HepG2 (cell line): ENCODE measurements at regions not wholly inside any gene's neighbourhood (a gene's known extent, or its start where the extent isn't known, plus 50 kb on each side); places are given as distances from the start of the nearest gene placed in this dataset.

Source experiments
- ATAC-seq: fragments of 200-7000 bp; cut with Tn5 transposase; 3 replicates; pipeline ENCODE4 v1.9.1; 2020; ENCODE audit warnings: mild to moderate bottlenecking, moderate library complexity
- BruUV-seq: library from RNA; stranded (reverse); fragments of 400-500 nt; replicated peaks from 2 replicates; lab custom pipeline; 2021; lab: Mats Ljungman, UMichigan
- CTCF ChIA-PET: fragments of 300-600 bp; formaldehyde crosslinking; extraction: SDS; loops from one replicate; lab custom pipeline; 2021; ENCODE audit warnings: low total read pairs, inconsistent platforms, low intra/inter-chr PET ratio; lab: Yijun Ruan, JAX
- POLR2A ChIA-PET: fragments of 350-600 bp; sonication (Branson Sonifier 250); formaldehyde crosslinking; loops from one replicate; lab custom pipeline; 2020; ENCODE audit warnings: antibody characterized with exemption, inconsistent platforms; lab: Yijun Ruan, JAX
- DNase-seq: peaks from one replicate; pipeline ENCODE4 v3.0.0-alpha.2; 2015; ENCODE audit warnings: low spot score
- FAIRE-seq: peaks from 3 replicates; lab custom pipeline; 2011; peaks lifted over from hg19 to GRCh38; lab: Jason Lieb, UNC
- H2AFZ ChIP-seq: one replicate; pipeline ENCODE4 v1.6.1; 2011; ENCODE audit warnings: low read length, inconsistent platforms
- H3K27ac ChIP-seq: fragments of 300-600 bp; 3 replicates; pipeline ENCODE4 v1.8.0; 2011; ENCODE audit warnings: mixed run types, mild to moderate bottlenecking, mixed read lengths, low read length, inconsistent platforms; ENCODE audit not compliant: insufficient read depth; ENCODE audit errors: extremely low read length
- H3K27me3 ChIP-seq, 2 experiments: fragments of 200-600 bp in 1 of 2; 2 replicates in 1 of 2; 3 replicates in 1 of 2; pipeline versions ENCODE4 v1.6.0 to v1.8.0; 2011; ENCODE audit warnings: low read length in 2 of 2, mild to moderate bottlenecking in 2 of 2, moderate library complexity in 2 of 2, inconsistent platforms in 1 of 2; ENCODE audit not compliant: insufficient read depth in 2 of 2, control insufficient read depth in 1 of 2
- H3K36me3 ChIP-seq, 2 experiments: fragments of 200-600 bp in 1 of 2; replicated peaks in 1 of 2; 2 replicates in 1 of 2; 3 replicates in 1 of 2; pipeline versions ENCODE4 v1.5.1 to v1.8.0; 2011; ENCODE audit warnings: low read length in 2 of 2, inconsistent platforms in 1 of 2; ENCODE audit not compliant: insufficient read depth in 2 of 2, control insufficient read depth in 1 of 2
- H3K4me1 ChIP-seq: 2 replicates; pipeline ENCODE4 v1.5.1; 2012; ENCODE audit warnings: low read length, inconsistent platforms; ENCODE audit not compliant: insufficient read depth
- H3K4me2 ChIP-seq: 2 replicates; pipeline ENCODE4 v1.6.0; 2011; ENCODE audit warnings: low read depth, low read length, inconsistent platforms
- H3K4me3 ChIP-seq, 3 experiments: fragments of 200-600 bp in 1 of 3; sonication (generic), shearing (Covaris generic) in 1 of 3; replicated peaks in 1 of 3; 2 replicates each; pipeline ENCODE4 v1.5.1; 2011 to 2016; ENCODE audit warnings: low read length in 3 of 3, inconsistent platforms in 2 of 3, low read depth in 2 of 3, mild to moderate bottlenecking in 2 of 3, control low read depth in 1 of 3, mixed read lengths in 1 of 3; ENCODE audit not compliant: insufficient read depth in 1 of 3
- H3K79me2 ChIP-seq: one replicate; pipeline ENCODE4 v1.6.1; 2011; ENCODE audit warnings: low read length, inconsistent platforms; ENCODE audit not compliant: insufficient read depth
- H3K9ac ChIP-seq: 2 replicates; pipeline ENCODE4 v1.6.0; 2011; ENCODE audit warnings: mild to moderate bottlenecking, low read depth, low read length, inconsistent platforms; ENCODE audit not compliant: insufficient read depth
- H3K9me3 ChIP-seq: 2 replicates; pipeline ENCODE4 v1.5.1; 2012; ENCODE audit warnings: mild to moderate bottlenecking, low read length
- H4K20me1 ChIP-seq: 2 replicates; pipeline ENCODE4 v1.6.0; 2011; ENCODE audit warnings: inconsistent platforms, mild to moderate bottlenecking, low read length, moderate library complexity; ENCODE audit not compliant: insufficient read depth
- ARNTL ChIP-seq: sonication (generic); formaldehyde crosslinking; IDR thresholded peaks from 2 replicates; pipeline ENCODE4 v1.4.0; 2020; ENCODE audit warnings: mild to moderate bottlenecking, missing genetic modification reagents
- CCDC6 ChIP-seq: sonication (generic); formaldehyde crosslinking; IDR thresholded peaks from 2 replicates; pipeline ENCODE4 v1.8.1; 2022; ENCODE audit warnings: mild to moderate bottlenecking, missing genetic modification reagents, moderate library complexity
- ESRRA ChIP-seq: sonication (generic); formaldehyde crosslinking; IDR thresholded peaks from 2 replicates; pipeline ENCODE4 v1.5.1; 2020; ENCODE audit warnings: mild to moderate bottlenecking, low read depth, missing genetic modification reagents
- FOXA1 ChIP-seq, 2 experiments: fragments of 450-650 bp in 1 of 2; sonication (generic) in 1 of 2; formaldehyde crosslinking in 1 of 2; IDR thresholded peaks; 2 replicates each; pipeline versions ENCODE4 v1.4.0 to v1.6.1; 2016 to 2020; ENCODE audit warnings: missing genetic modification reagents in 1 of 2
- IKZF5 ChIP-seq: IDR thresholded peaks from 2 replicates; pipeline ENCODE4 v1.6.1; 2018; ENCODE audit warnings: missing genetic modification reagents, mild to moderate bottlenecking, missing compliant biosample characterization
- MAFK ChIP-seq, 2 experiments: IDR thresholded peaks in 1 of 2; conservative IDR thresholded peaks in 1 of 2; 2 replicates each; pipeline ENCODE4 v1.6.1; 2011; ENCODE audit warnings: improper control_type of control experiment in 2 of 2, low read length in 2 of 2
- RBM39 ChIP-seq: fragments of 200-400 bp; formaldehyde crosslinking; IDR thresholded peaks from one replicate; pipeline ENCODE4 v1.6.1; 2018; ENCODE audit warnings: antibody characterized with exemption, mild to moderate bottlenecking, low read depth, low read length; ENCODE audit not compliant: poor library complexity, severe bottlenecking
- TARDBP ChIP-seq: sonication (generic); formaldehyde crosslinking; IDR thresholded peaks from 2 replicates; pipeline ENCODE4 v1.8.0; 2022; ENCODE audit warnings: mild to moderate bottlenecking, missing genetic modification reagents
- TCF7 ChIP-seq: sonication (generic); IDR thresholded peaks from 2 replicates; pipeline ENCODE4 v1.6.1; 2016; ENCODE audit warnings: antibody characterized with exemption, low read depth
- ZFP90 ChIP-seq: sonication (generic); formaldehyde crosslinking; IDR thresholded peaks from 2 replicates; pipeline ENCODE4 v1.8.0; 2022; ENCODE audit warnings: missing genetic modification reagents, mild to moderate bottlenecking, inconsistent platforms, borderline replicate concordance
- ZFX ChIP-seq: sonication (generic); formaldehyde crosslinking; IDR thresholded peaks from 2 replicates; pipeline ENCODE4 v1.4.0; 2020; ENCODE audit warnings: mild to moderate bottlenecking, low read depth, missing genetic modification reagents, moderate library complexity
- ZNF337 ChIP-seq: sonication (generic); formaldehyde crosslinking; IDR thresholded peaks from 2 replicates; pipeline ENCODE4 v1.5.1; 2020; ENCODE audit warnings: missing genetic modification reagents, low read depth, mild to moderate bottlenecking, borderline replicate concordance
- WGBS: methylation state at CpG from one replicate; pipeline ENCODE4 v1.1.6; 2017; ENCODE audit warnings: low lambda C conversion rate; 5-methylcytosine and 5-hydroxymethylcytosine counted together
- in situ Hi-C: cut with HindIII; loops from 2 replicates; pipeline ENCODE4 v1.10.0; 2017; ENCODE audit warnings: low pct_unique_long_range_greater_than_20kb; ENCODE audit not compliant: extremely low pct_ligation_motif_present
- intact Hi-C: fragments of 100-400 bp; cut with micrococcal nuclease; formaldehyde crosslinking; loops from one replicate; pipeline ENCODE4 v1.10.0; 2022; ENCODE audit not compliant: unreplicated experiment
- TF ChIP-seq, protein P1 (sequence below): sonication (generic); formaldehyde crosslinking; IDR thresholded peaks from 2 replicates; pipeline ENCODE4 v1.9.0; 2022; ENCODE audit warnings: missing genetic modification reagents, mild to moderate bottlenecking, borderline replicate concordance
- TF ChIP-seq, protein P2 (sequence below): sonication (generic); formaldehyde crosslinking; IDR thresholded peaks from 2 replicates; pipeline ENCODE4 v1.4.0; 2020; ENCODE audit warnings: missing genetic modification reagents; ENCODE audit errors: not compliant biosample characterization
- TF ChIP-seq, protein P3 (sequence below): sonication (generic); formaldehyde crosslinking; conservative IDR thresholded peaks from 2 replicates; pipeline ENCODE4 v1.8.1; 2023; ENCODE audit warnings: missing genetic modification reagents

DNA sequence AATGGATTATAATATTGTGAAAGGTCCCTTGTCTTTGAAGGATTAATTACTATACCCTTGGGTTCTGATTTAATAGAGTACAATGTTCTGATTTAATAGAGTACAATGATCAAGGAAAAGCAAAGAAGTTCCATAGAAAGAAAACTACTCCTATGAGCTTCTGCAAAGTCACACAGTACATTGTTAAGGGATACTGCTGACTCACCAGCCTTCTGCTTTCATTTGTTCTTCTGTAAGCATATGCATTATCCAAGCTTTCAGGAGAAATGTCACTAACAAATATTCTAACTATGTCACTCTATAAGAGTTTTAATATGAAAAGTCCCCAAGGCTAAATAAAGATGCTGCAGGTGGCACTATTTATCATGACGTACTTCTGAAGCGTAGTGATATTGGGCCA lies 396.7 kb downstream of the RFC3 start (continued):
- TF ChIP-seq ZFP90 (no peak), CCDC6 (CRISPR knock-in tag) (no peak), TCF7 (no peak)

DNA sequence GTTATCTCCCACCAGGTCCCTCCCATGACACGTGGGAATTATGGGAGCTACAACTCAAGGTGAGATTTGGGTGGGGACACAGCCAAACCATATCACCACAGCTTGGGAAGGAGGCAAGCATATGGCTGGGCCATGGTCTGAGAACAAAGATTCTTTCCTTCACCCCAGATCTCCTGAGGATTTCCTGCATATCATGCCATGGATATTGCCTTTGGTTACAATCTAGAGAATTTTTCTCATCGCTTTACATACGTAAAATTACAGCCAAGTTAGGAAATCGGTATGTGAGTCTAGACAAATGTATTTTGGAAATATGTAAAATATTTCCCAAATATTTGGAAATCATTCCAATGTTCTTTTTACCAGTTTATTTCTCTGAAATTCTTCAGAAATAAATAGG lies 398.3 kb downstream of the RFC3 start:
- no peak for DNase-seq
- Histone ChIP-seq H3K27ac (no peak overlapping the region), H2AFZ (no peak overlapping the region), H3K9ac (no peak overlapping the region), H3K79me2 (no peaks in the 10 kb centered on the region), H3K9me3 (no peaks in the 10 kb centered on the region), H3K36me3 (no peaks in the 10 kb centered on the region), H3K4me2 (no peak overlapping the region), H4K20me1 (no peaks in the 10 kb centered on the region), H3K27me3 (no peaks in the 10 kb centered on the region; a peak in 1 of 5 replicates), H3K4me3 (no peak overlapping the region), H3K4me1 (no peaks in the 10 kb centered on the region)
- ATAC-seq: no peak
- ChIA-PET CTCF (no interaction called here), POLR2A (no interaction called here)
- BruUV-seq: no TSS peak
- intact Hi-C loops: no loop called here
- 12% methylated on average over 4 of the region's 4 CpGs for WGBS
- no peak for FAIRE-seq
- in situ Hi-C loops: no loop called here
- TF ChIP-seq ARNTL (CRISPR knock-in tag): no peak
- TF ChIP-seq ESRRA (CRISPR knock-in tag): no peak
- no peak for TF ChIP-seq IKZF5
- no peak for TF ChIP-seq RBM39
- TF ChIP-seq, protein P1, sequence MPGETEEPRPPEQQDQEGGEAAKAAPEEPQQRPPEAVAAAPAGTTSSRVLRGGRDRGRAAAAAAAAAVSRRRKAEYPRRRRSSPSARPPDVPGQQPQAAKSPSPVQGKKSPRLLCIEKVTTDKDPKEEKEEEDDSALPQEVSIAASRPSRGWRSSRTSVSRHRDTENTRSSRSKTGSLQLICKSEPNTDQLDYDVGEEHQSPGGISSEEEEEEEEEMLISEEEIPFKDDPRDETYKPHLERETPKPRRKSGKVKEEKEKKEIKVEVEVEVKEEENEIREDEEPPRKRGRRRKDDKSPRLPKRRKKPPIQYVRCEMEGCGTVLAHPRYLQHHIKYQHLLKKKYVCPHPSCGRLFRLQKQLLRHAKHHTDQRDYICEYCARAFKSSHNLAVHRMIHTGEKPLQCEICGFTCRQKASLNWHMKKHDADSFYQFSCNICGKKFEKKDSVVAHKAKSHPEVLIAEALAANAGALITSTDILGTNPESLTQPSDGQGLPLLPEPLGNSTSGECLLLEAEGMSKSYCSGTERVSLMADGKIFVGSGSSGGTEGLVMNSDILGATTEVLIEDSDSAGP (CRISPR knock-in tag): no peak
- no peak for TF ChIP-seq FOXA1 (IDR thresholded peaks at IDR 0.05)
- no peak for TF ChIP-seq FOXA1 (CRISPR knock-in tag; IDR thresholded peaks at IDR 0.05)
- TF ChIP-seq ZFX: no peak
- TF ChIP-seq, protein P2, sequence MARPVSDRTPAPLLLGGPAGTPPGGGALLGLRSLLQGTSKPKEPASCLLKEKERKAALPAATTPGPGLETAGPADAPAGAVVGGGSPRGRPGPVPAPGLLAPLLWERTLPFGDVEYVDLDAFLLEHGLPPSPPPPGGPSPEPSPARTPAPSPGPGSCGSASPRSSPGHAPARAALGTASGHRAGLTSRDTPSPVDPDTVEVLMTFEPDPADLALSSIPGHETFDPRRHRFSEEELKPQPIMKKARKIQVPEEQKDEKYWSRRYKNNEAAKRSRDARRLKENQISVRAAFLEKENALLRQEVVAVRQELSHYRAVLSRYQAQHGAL (CRISPR knock-in tag): no peak
- TF ChIP-seq TARDBP (CRISPR knock-in tag): no peak
- TF ChIP-seq ZNF337: no peak
- TF ChIP-seq, protein P3, sequence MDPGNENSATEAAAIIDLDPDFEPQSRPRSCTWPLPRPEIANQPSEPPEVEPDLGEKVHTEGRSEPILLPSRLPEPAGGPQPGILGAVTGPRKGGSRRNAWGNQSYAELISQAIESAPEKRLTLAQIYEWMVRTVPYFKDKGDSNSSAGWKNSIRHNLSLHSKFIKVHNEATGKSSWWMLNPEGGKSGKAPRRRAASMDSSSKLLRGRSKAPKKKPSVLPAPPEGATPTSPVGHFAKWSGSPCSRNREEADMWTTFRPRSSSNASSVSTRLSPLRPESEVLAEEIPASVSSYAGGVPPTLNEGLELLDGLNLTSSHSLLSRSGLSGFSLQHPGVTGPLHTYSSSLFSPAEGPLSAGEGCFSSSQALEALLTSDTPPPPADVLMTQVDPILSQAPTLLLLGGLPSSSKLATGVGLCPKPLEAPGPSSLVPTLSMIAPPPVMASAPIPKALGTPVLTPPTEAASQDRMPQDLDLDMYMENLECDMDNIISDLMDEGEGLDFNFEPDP (CRISPR knock-in tag): no peak
- TF ChIP-seq MAFK (conservative IDR thresholded peaks at IDR 0.05 in 1 of 2, IDR thresholded peaks at IDR 0.05 in 1 of 2; ENCODE audit: low read length in 2 of 2): no peak
